Hepatocyte (in vitro differentiated cells): ENCODE measurements at regions not wholly inside any gene's neighbourhood (a gene's known extent, or its start where the extent isn't known, plus 50 kb on each side); places are given as distances from the start of the nearest gene placed in this dataset.
A peak's percentile ranks its signal among the peaks of the same experiment; 100 is the strongest.

Experiments
- DNase-seq: peaks from one replicate; pipeline ENCODE4 v3.0.0-alpha.2; 2016; ENCODE audit warnings: low spot score
- H2AFZ ChIP-seq: fragments of 200-600 bp; sonication (generic); 2 replicates; pipeline ENCODE4 v1.6.0; 2016; ENCODE audit warnings: antibody characterized with exemption, mild to moderate bottlenecking
- H3K27ac ChIP-seq: fragments of 200-600 bp; sonication (generic); 2 replicates; pipeline ENCODE4 v1.5.1; 2016; ENCODE audit warnings: mild to moderate bottlenecking
- H3K27me3 ChIP-seq: fragments of 200-600 bp; sonication (generic); 2 replicates; pipeline ENCODE4 v1.6.1; 2016
- H3K36me3 ChIP-seq: fragments of 200-600 bp; sonication (generic); replicated peaks from 2 replicates; pipeline ENCODE4 v1.5.1; 2016; ENCODE audit warnings: low read depth; ENCODE audit not compliant: insufficient read depth
- H3K4me1 ChIP-seq: fragments of 200-600 bp; sonication (generic); 2 replicates; pipeline ENCODE4 v1.5.1; 2016; ENCODE audit warnings: mild to moderate bottlenecking, moderate library complexity; ENCODE audit not compliant: insufficient read depth
- H3K4me2 ChIP-seq: fragments of 200-600 bp; sonication (generic); 2 replicates; pipeline ENCODE4 v1.6.0; 2016
- H3K4me3 ChIP-seq: fragments of 200-600 bp; sonication (generic); 2 replicates; pipeline ENCODE4 v1.5.1; 2016; ENCODE audit warnings: mild to moderate bottlenecking
- H3K79me2 ChIP-seq: fragments of 200-600 bp; sonication (generic); 2 replicates; pipeline ENCODE4 v1.6.0; 2017; ENCODE audit warnings: mild to moderate bottlenecking
- H3K9me2 ChIP-seq: fragments of 200-600 bp; sonication (generic); replicated peaks from 2 replicates; pipeline ENCODE4 v1.6.0; 2017; ENCODE audit warnings: mild to moderate bottlenecking; ENCODE audit not compliant: insufficient read depth
- H3K9me3 ChIP-seq: fragments of 200-600 bp; sonication (generic); 2 replicates; pipeline ENCODE4 v1.5.1; 2016; ENCODE audit warnings: low read depth, mild to moderate bottlenecking
- H4K20me1 ChIP-seq: fragments of 200-600 bp; sonication (generic); 2 replicates; pipeline ENCODE4 v1.6.0; 2016; ENCODE audit warnings: mild to moderate bottlenecking; ENCODE audit not compliant: insufficient read depth, poor library complexity, severe bottlenecking
- EZH2 ChIP-seq: fragments of 200-600 bp; sonication (generic); IDR thresholded peaks from 2 replicates; pipeline ENCODE4 v1.6.1; 2016; ENCODE audit warnings: antibody characterized with exemption, mild to moderate bottlenecking, borderline replicate concordance
- EZH2phosphoT487 ChIP-seq: fragments of 200-600 bp; sonication (generic); IDR thresholded peaks from one replicate; pipeline ENCODE4 v1.6.1; 2018; ENCODE audit warnings: antibody characterized with exemption, mild to moderate bottlenecking, low read depth, moderate library complexity; ENCODE audit not compliant: unreplicated experiment, severe bottlenecking
- WGBS: methylation state at CpG from one replicate; pipeline ENCODE4 v1.1.6; 2016; ENCODE audit warnings: low lambda C conversion rate; ENCODE audit errors: missing lambda C conversion rate; 5-methylcytosine and 5-hydroxymethylcytosine counted together
- TF ChIP-seq, protein P1 (sequence below): fragments of 200-600 bp; sonication (generic); IDR thresholded peaks from 2 replicates; pipeline ENCODE4 v1.5.1; 2016; ENCODE audit warnings: antibody characterized with exemption, mild to moderate bottlenecking; ENCODE audit not compliant: poor library complexity

DNA sequence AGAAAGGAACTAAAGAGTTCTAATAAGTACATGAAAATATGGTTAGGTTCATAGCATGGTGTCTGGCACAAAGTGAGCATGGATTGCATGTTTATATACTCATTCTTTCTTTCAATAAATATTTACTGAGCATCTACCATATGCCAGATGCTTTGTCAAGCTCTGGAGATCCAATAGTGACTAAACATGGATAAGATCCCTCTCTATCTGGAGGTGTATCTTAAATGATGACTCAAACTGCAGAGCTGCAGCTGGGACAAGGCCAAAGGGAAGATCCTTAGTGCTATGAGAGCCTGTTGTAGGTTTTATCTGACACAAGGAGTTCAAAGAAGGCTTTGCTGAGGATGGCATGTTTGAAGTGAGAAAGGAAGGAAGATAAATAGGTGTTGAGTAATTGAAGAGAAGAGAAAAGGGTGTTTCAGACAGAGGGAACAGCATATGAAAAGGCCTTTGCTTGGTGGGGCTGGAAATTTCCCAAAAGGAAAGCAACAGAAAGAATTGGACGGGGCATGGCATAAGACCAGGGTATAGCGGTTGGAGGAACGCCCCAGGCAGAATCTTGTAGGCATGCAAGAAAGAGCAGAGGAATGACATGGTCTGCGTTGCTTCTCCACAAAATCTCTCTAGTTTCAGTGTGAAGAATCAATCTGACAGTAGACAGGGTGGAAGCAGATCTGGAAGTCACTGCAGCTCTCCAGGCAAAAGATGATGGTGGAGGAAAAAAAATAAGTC is 239.9 kb upstream of the LRTM1 start:
- DNase-seq = no peak
- Histone ChIP-seq H3K4me2 (no peak overlapping the region), H2AFZ (no peak overlapping the region), H3K4me3 (no peak overlapping the region), H3K9me2 (no peaks in the 10 kb centered on the region), H3K36me3 (no peaks in the 10 kb centered on the region), H3K4me1 (peaks cover 12% of the 10 kb centered on the region), H3K9me3 (no peaks in the 10 kb centered on the region), H3K27ac (no peak overlapping the region), H4K20me1 (no peaks in the 10 kb centered on the region), H3K79me2 (no peaks in the 10 kb centered on the region), H3K27me3 (no peaks in the 10 kb centered on the region)
- no peak for TF ChIP-seq EZH2
- TF ChIP-seq EZH2phosphoT487 = no peak
- TF ChIP-seq, protein P1, sequence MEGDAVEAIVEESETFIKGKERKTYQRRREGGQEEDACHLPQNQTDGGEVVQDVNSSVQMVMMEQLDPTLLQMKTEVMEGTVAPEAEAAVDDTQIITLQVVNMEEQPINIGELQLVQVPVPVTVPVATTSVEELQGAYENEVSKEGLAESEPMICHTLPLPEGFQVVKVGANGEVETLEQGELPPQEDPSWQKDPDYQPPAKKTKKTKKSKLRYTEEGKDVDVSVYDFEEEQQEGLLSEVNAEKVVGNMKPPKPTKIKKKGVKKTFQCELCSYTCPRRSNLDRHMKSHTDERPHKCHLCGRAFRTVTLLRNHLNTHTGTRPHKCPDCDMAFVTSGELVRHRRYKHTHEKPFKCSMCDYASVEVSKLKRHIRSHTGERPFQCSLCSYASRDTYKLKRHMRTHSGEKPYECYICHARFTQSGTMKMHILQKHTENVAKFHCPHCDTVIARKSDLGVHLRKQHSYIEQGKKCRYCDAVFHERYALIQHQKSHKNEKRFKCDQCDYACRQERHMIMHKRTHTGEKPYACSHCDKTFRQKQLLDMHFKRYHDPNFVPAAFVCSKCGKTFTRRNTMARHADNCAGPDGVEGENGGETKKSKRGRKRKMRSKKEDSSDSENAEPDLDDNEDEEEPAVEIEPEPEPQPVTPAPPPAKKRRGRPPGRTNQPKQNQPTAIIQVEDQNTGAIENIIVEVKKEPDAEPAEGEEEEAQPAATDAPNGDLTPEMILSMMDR = no peak
- WGBS = 68% methylated on average over 4 of the region's 4 CpGs

- TF ChIP-seq, protein P1 = no peak
- no peak for TF ChIP-seq EZH2
- no peak for TF ChIP-seq EZH2phosphoT487
- Histone ChIP-seq H3K79me2 (no peaks in the 10 kb centered on the region), H3K9me3 (no peaks in the 10 kb centered on the region), H3K36me3 (no peaks in the 10 kb centered on the region), H4K20me1 (no peaks in the 10 kb centered on the region), H3K4me2 (no peak overlapping the region), H3K9me2 (no peaks in the 10 kb centered on the region), H3K27me3 (no peaks in the 10 kb centered on the region), H3K4me3 (no peak overlapping the region), H2AFZ (no peak overlapping the region), H3K4me1 (peaks cover 12% of the 10 kb centered on the region), H3K27ac (peak overlapping the region; percentile 30)
- DNase-seq = no peak
- 77% methylated on average over 5 of the region's 5 CpGs for WGBS
Observed at GRCh38 chr3:55166576-55167555, 239.0 kb upstream of the LRTM1 start.

DNA sequence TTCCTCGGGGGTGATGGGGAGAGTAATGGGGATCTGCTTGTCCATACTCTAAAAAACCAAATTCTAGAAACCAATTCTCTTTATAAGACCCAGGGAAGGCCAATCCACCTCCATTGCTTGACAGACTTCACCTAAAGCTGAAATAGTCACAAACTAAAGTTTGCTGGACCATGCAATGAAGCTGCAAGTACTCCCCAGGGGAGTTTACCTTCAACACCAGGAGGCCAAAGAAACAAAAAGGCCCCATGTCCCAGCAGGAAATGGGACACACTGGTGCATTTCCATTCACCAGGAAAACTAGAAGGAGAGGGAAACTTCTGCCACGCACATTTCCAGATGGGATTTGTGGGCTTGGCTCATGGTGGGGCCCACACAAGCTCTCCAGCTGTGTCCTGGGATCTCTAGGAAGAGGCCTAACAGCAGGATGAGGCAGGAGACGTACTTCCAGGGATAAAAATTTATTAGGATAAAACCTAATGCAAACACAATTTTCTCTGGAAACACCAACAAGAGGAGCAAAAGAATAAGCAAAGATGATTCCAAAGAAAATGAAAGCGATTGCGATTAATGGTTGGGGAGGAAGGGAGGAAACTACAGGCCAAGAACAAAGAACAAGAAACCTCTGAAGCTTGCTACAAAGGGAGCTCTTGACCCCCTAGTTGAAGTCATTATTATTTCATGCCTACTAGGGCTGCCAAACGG is 238.0 kb upstream of the LRTM1 start:
- H2AFZ ChIP-seq = no peak overlapping the region
- H3K9me3 ChIP-seq = no peaks in the 10 kb centered on the region
- H3K79me2 ChIP-seq = no peaks in the 10 kb centered on the region
- peaks cover 12% of the 10 kb centered on the region for H3K4me1 ChIP-seq
- no peak for DNase-seq
- no peaks in the 10 kb centered on the region for H4K20me1 ChIP-seq
- WGBS = 66% methylated on average over 6 of the region's 6 CpGs
- H3K27me3 ChIP-seq = no peaks in the 10 kb centered on the region
- H3K9me2 ChIP-seq = no peaks in the 10 kb centered on the region
- TF ChIP-seq EZH2 = no peak
- TF ChIP-seq, protein P1 = no peak
- no peak for TF ChIP-seq EZH2phosphoT487
- H3K36me3 ChIP-seq = no peaks in the 10 kb centered on the region
- peak overlapping the region; percentile 30 for H3K27ac ChIP-seq
- H3K4me2 ChIP-seq = no peak overlapping the region
- H3K4me3 ChIP-seq = no peak overlapping the region
